GM19023 (cell line): ENCODE measurements at regions not wholly inside any gene's neighbourhood (a gene's known extent, or its start where the extent isn't known, plus 50 kb on each side); places are given as distances from the start of the nearest gene placed in this dataset.
"Not testable (repeated sequence)": the region's sequence is repeated elsewhere in the genome, so short reads cannot be mapped to it uniquely, and the experiment has no call there.

ENCODE experiments used
- ATAC-seq: cut with Tn5 transposase; IDR thresholded peaks from one replicate; pipeline ENCODE4 v1.9.1; 2021; ENCODE audit warnings: mild to moderate bottlenecking, moderate library complexity; ENCODE audit not compliant: unreplicated experiment

DNA sequence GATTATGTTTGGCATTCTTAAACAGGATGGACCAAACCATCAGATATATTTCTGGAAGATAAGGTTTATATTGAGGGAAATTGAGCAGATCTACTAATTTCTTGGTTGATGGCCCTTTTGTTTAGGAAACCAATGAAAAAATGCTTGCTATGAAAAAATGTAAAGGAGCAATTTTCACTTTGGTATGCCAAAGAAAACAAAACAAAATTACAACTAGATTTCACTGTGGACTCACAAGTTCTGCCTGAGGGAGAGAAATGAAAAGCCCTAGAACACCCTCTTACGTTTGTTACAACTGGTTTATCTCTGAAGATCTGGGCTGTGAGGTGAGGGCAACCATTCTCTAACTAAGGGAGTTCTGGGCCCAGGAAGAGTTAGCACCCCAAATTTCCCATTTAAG, 122.5 kb upstream of the IL15 start:
- ATAC-seq, result no peak

DNA sequence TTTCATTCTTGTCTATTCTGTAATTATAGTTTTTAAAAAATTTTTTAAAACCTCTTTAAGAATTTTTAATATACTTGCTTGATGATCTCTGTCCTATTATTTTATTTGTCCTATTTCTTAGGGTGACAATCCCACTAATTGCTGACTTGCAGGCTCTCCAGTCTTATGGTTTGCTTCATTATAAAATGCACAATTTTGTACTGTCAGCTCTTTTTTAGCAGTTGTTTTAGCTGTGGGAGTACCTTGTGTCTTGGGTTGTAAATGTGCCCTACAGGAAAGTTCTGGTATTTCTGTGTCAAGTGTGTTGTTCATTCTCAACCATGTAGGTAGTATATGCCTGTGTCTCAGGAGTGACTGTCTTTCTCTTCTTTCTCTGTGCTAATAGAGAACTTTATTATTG, 118.2 kb upstream of the IL15 start:
- ATAC-seq, result no peak

DNA sequence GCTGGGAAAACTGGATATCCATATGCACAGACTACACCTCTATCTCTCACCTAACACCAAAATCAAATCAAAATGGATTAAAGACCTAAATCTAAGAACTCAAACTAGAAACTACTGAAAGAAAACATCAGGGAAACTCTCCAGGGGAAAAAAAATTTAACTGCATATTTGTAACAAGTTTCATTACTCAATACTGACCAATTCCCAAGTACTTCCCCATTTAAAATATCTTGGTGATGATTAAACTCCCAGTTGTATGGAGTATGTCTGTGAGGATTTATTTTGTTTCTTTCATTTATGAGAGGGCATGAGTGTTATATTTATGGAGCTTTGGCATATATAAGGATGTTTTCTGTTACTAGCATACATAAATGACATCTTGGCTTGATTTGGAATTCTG, 112.3 kb upstream of the IL15 start:
- no peak for ATAC-seq

- no peak for ATAC-seq
These were observed 111.5 kb upstream of the IL15 start for GRCh38 chr4:141524841-141525240.

DNA sequence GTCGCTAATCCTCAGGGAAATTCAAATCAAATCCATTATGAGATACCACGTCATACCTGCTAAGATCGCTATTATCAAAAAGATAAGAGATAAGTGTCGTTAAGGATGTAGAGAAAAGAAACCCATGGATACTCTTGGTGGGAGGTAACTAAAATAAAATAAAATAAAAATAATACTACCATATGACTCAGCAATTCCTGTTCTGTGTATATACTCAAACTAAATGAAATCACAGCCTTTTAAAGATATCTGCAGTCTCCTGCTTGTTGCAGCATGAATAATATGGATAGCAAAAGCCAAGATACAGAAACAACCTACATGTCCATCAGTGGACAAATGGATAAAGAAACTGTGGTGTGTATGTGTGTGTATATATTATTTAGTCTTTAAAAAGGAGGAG, 105.8 kb upstream of the IL15 start:
- no peak for ATAC-seq

GRCh38 chr4:141534985-141535384, 101.4 kb upstream of the IL15 start:
- ATAC-seq, result no peak

DNA sequence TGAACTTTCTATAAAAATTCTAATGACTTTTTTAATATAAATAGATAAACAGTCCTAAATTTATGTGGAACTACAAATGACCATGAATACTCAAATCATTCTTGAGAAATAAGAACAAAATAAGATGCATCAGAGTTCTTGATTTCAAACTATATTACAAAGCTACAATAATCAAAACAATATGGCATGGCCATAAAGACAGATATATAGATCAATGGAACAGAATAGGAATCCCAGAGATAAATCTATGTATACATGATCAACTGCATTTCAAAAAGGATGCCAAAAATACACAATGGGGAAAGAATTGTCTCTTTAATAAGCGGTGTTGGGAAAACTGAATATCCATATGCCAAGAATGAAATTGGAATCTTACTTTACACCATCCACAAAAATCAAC, 98.4 kb upstream of the IL15 start:
- ATAC-seq, result no peak

GRCh38 chr4:141540643-141541042, 95.7 kb upstream of the IL15 start:
- ATAC-seq, result no peak

DNA sequence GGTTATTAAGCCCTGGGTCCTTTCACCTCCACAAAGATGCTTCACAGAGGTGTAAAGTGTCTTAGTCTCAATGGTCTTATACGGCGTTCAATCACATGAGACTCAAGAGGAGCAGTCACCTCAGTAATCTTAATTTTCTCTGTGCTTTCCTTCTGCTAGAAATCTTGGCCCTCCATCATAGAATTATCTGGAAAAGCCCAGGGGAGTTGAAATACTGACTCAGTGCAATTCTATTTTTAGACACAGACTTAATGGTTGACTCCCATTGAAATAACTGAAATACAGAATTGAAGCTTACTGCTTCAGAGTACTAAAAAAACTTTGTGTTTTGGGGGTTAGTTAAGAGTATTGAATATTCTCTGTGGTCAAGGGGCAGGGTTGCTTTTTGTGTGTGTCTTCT, 94.5 kb upstream of the IL15 start:
- no peak for ATAC-seq

- no peak for ATAC-seq
These were observed 93.2 kb upstream of the IL15 start for GRCh38 chr4:141543176-141543575.

DNA sequence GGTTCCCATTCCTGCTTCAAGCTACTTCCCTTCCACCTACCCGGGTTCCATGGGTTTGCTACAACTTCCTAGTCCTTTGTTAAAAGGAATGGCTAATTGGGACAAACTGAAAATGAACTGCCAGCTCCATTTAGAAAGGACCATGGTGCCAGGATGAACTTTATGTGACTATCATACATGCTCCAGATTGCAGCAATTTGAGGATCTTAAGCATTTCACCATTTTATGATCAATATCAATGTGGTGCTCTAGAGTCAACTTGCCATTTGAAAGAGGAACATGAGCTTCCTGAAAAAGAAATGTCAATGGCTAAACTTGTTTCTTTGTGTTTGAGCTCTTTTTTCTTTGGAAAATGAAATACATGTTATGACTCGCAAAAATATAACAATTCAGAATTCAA, 92.7 kb upstream of the IL15 start:
- ATAC-seq, result no peak

GRCh38 chr4:141548791-141549190, 87.6 kb upstream of the IL15 start:
- no peak for ATAC-seq

DNA sequence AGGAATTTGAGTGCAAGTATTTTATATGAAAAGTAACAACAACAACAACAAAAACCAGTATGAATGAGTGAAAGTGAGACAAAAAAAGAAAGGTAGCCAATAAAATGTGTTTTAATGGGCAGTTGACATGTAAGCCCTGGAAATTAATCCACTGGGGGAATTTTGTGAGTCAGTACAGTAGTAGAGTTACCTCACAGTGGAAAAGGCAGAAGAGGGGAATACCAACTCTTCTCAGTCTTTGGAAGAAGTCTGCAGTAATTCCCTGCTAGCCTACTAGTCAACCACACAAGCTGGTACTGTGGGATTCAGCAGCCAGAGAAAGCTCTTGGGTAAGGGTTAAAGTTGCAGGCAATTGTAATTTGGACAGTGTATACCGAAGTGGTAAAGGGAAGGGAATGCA, 76.3 kb upstream of the IL15 start:
- peak; percentile 64 for ATAC-seq

- ATAC-seq, result no peak
These were observed 73.7 kb upstream of the IL15 start for GRCh38 chr4:141562649-141563048.

DNA sequence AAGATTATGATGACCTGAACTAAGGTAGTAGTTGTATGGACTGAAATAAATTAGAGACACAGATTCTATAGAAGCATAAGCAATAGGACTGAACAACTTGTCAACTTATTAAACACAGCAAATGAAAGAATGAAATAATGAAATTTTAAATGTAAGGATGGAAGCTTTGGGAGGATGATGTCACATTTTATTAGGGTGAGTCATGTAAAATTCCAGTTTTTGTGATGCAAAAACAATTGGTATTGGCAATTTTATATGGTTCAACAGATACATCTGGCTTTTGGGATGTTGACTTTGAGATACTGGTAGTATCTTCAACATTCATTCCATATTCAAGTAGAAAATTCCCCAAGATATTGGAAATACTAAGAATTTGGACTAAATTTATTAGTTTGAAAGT, 72.7 kb upstream of the IL15 start:
- ATAC-seq, result no peak

- ATAC-seq, result not testable (repeated sequence)
These were observed 71.4 kb upstream of the IL15 start for GRCh38 chr4:141564961-141565360.

DNA sequence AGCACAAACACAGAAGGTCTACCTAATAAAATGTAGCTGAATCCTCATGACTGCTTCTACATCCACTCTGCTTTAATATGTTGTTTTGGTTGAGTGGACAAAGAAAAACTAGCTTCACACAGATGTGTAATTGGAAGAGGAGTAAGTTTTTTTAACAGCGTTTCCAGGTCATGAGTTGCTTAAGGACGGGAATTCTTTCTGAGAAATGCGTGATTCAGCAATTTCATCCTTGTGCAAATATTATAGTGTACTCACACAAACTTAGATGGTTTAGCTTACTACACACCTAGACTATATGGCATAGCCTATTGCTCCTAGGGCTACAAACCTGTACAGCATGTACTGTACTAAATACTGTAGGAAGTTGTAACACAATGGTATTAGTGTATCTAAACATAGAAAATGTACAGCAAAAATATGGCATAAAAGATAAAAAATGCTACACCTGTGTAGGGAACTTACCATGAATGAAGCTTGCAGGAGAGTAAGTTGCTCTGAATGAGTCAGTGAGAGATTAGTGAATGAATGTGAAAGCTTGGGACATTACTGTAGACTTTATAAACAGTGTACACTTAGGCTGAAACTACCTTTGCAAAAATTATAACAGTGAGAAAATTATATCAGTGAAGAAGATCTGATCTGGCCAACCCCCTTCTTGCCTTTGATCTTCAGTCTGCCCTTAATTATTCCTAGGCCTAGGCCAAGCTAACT, 70.8 kb upstream of the IL15 start:
- ATAC-seq, result no peak

DNA sequence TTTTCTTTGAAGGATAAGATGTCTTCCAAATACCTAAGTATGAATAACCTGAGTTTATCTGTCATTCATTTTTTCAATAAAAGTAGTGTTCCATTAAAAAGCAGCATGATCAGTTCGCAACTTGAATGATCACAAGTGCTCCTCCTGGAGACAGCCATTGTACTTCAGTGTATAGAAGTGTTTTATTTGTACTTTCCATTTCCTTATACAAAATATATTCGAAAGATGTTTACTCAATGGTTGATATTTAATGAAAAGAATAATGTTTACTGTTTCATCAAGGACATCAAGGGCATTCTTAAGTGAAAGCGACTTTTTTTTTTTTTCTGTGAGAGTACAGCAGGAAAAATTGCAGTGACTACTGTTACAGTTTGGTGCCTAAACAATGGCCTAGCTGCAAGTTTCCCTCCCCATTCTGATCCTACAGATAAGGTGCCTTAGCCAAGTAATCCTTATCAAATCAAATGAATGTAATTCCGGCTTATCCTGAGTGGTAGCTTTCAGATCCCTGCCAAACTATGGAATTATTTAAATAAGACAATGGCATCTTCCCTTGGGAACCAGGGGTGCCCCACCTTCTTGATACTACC, 69.0 kb upstream of the IL15 start:
- no peak for ATAC-seq

- ATAC-seq, result no peak
These were observed 67.2 kb upstream of the IL15 start for GRCh38 chr4:141569141-141569540.

GRCh38 chr4:141570290-141570689, 66.1 kb upstream of the IL15 start:
- no peak for ATAC-seq

DNA sequence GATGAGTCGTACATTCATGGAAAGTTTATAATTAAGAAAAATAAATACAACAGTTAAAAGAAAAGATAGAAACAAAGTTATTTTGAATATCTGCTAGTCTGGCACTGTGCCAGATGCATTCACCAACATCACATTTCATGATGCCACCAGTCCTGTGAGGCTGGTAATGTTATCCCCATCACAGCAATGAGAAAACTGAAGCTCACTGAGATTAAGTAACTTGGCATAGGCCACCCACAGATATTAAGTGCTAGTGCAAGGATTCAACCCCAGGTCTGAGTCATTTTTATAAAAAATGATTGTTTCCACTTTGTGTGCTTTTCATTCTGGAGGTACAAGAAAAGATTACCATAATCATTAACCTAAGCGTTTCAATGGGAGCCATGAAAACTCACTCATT, 65.0 kb upstream of the IL15 start:
- no peak for ATAC-seq

DNA sequence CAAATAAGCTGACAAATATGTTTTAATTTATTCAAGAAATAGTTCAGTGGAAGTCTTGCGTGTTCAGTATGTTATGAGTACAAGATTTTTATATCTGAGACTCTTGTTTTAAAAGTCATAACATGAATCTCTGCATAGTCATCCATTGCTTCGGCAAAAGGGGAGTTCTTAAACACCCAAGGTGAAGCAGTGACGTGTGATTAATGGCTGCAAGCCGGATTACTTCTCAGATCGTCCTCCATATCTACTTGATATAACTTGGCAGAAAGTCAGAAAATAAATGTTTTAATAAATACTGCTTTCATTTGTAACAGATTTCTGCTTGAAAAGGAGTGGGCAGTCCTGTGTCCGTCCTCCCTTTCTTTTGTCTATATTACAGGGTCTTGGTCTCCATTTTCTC, 64.6 kb upstream of the IL15 start:
- no peak for ATAC-seq

- no peak for ATAC-seq
These were observed 62.7 kb upstream of the IL15 start for GRCh38 chr4:141573678-141574077.
